ENCODE measurements at regions not wholly inside any gene's neighbourhood (a gene's known extent, or its start where the extent isn't known, plus 50 kb on each side); places are given as distances from the start of the nearest gene placed in this dataset.
"Not testable (repeated sequence)": the region's sequence is repeated elsewhere in the genome, so short reads cannot be mapped to it uniquely, and the experiment has no call there.

DNA sequence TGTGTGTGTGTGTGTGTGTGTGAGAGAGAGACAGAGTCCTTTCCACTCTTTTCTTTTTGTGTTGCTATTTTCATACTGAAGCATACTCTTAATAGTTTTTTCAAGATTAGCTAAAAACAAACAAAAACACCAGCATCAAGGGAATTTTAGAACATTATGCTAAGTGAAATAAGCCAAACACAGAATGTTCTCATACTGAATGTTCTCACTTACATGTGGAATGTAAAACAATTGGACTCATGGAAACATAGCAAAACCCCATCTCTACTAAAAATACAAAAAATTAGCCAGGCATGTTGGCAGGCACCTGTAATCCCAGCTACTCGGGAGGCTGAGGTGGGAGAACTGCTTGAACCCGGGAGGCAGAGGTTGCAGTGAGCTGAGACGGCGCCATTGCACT lies 193.4 kb downstream of the XPNPEP1 start:
- H3K27me3 ChIP-seq (replicated peaks; ENCODE audit: control insufficient read depth, insufficient read depth, low read length); H3K9ac ChIP-seq (ENCODE audit: low read length); H3K36me3 ChIP-seq (ENCODE audit: control insufficient read depth, insufficient read depth, low read length, severe bottlenecking); H3K4me3 ChIP-seq (ENCODE audit: low read length); H3K4me1 ChIP-seq (ENCODE audit: control insufficient read depth, insufficient read depth, low read length); H3K9me3 ChIP-seq (ENCODE audit: control insufficient read depth, low read length); DNase-seq (ENCODE audit: low read depth): not testable (repeated sequence)

DNA sequence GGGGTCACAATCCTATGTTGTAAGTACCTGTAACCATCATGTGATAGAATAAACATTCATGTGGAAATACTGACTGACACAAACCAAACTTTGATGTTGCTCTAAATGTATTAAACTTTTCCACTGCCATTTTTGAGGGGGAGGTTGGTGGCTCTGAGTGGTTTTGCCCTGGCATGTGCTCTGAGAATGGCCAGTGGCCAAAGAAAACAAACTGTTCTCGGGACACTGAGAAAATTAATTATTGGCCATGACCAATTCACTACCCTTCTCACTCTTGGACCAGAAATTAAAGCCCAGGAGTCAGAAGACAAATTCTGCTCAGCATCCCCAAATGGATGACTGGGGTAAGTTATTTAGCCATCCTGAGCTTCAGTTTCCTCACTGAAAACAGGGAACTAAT lies 195.9 kb downstream of the XPNPEP1 start:
- no peak for DNase-seq (ENCODE audit: low read depth)
- H3K4me1 ChIP-seq (ENCODE audit: control insufficient read depth, insufficient read depth, low read length), result no peaks in the 10 kb centered on the region
- H3K9me3 ChIP-seq (ENCODE audit: control insufficient read depth, low read length), result no peaks in the 10 kb centered on the region
- no peak overlapping the region for H3K9ac ChIP-seq (ENCODE audit: low read length)
- H3K4me3 ChIP-seq (ENCODE audit: low read length), result no peak overlapping the region
- H3K27me3 ChIP-seq (replicated peaks; ENCODE audit: control insufficient read depth, insufficient read depth, low read length), result no peaks in the 10 kb centered on the region
- H3K36me3 ChIP-seq (ENCODE audit: control insufficient read depth, insufficient read depth, low read length, severe bottlenecking), result no peaks in the 10 kb centered on the region

DNA sequence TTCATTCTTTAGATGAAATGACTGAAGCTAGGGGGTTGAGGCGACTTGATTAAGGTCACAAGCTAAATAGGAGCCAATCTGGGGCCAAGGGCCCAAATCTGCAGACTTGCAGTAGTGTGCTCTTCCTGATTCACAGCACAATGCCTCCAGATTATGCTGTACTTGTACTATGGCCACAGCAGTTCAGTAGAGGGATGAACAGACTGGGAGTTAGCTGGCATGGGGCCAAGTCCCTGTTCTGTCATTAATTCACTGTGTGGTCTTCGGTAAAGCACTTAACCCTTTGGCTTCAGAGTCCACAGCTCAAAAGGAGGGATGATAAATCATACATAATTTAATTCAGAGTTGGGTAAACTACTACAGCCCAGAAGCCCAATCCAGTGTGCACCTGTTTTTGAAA lies 196.8 kb downstream of the XPNPEP1 start:
- H3K9ac ChIP-seq (ENCODE audit: low read length), result no peak overlapping the region
- no peaks in the 10 kb centered on the region for H3K36me3 ChIP-seq (ENCODE audit: control insufficient read depth, insufficient read depth, low read length, severe bottlenecking)
- H3K9me3 ChIP-seq (ENCODE audit: control insufficient read depth, low read length), result no peaks in the 10 kb centered on the region
- H3K27me3 ChIP-seq (replicated peaks; ENCODE audit: control insufficient read depth, insufficient read depth, low read length), result no peaks in the 10 kb centered on the region
- DNase-seq (ENCODE audit: low read depth), result no peak
- H3K4me3 ChIP-seq (ENCODE audit: low read length), result no peak overlapping the region
- H3K4me1 ChIP-seq (ENCODE audit: control insufficient read depth, insufficient read depth, low read length), result no peaks in the 10 kb centered on the region

DNA sequence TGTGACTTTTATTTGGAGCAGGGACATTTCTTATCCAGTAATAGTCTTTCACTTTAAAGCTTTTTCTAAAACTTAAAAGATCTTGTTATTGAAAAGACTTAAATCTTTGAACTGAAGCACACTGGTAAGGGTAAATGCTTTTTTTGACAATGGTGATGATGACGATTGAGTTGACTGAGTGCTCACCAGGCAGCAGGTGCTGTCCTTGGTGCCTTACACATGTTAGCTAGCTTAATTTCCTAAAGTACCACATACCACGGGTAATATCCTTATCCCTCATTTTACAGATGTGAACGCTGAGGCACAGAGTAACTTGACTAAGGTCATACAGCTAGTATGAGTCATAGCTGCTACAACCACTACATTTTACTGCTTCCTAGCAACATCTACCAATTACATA lies 200.0 kb downstream of the XPNPEP1 start:
- no peak for DNase-seq (ENCODE audit: low read depth)
- H3K9ac ChIP-seq (ENCODE audit: low read length), result no peak overlapping the region
- H3K4me1 ChIP-seq (ENCODE audit: control insufficient read depth, insufficient read depth, low read length), result no peaks in the 10 kb centered on the region
- no peaks in the 10 kb centered on the region for H3K36me3 ChIP-seq (ENCODE audit: control insufficient read depth, insufficient read depth, low read length, severe bottlenecking)
- no peaks in the 10 kb centered on the region for H3K27me3 ChIP-seq (replicated peaks; ENCODE audit: control insufficient read depth, insufficient read depth, low read length)
- no peak overlapping the region for H3K4me3 ChIP-seq (ENCODE audit: low read length)
- no peaks in the 10 kb centered on the region for H3K9me3 ChIP-seq (ENCODE audit: control insufficient read depth, low read length)

DNA sequence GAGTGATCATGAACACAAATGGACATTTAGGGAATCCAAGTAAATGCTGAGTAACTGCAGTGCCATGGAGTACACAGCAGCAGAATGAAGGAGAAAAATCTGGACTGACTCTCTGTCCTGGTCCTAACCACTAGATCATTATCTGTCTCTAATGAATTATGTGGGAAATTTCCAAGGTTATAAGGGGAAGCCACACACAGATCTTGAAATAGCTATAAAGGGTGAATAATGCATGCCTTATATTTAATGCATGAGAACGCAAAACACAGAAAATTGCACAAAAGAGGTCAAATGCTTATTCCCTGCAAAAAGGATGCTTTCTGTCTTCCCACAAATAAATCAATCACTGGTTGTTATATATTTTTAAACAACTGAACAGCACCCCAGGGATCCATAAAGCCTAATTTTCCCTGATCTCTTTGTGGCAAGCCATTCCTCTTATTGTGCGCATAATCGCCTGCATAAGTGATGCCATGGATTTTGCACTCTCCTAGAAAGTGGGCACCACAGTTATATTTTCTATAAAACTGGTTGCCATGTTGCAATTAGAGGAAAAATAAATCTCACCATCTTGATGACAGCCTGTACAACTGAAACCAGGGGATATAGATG lies 201.8 kb downstream of the XPNPEP1 start:
- Histone ChIP-seq H3K4me1 (ENCODE audit: control insufficient read depth, insufficient read depth, low read length) (no peaks in the 10 kb centered on the region), H3K9ac (ENCODE audit: low read length) (no peak overlapping the region), H3K4me3 (ENCODE audit: low read length) (no peak overlapping the region), H3K36me3 (ENCODE audit: control insufficient read depth, insufficient read depth, low read length, severe bottlenecking) (no peaks in the 10 kb centered on the region), H3K27me3 (replicated peaks; ENCODE audit: control insufficient read depth, insufficient read depth, low read length) (no peaks in the 10 kb centered on the region), H3K9me3 (ENCODE audit: control insufficient read depth, low read length) (no peaks in the 10 kb centered on the region)
- no peak for DNase-seq (ENCODE audit: low read depth)

DNA sequence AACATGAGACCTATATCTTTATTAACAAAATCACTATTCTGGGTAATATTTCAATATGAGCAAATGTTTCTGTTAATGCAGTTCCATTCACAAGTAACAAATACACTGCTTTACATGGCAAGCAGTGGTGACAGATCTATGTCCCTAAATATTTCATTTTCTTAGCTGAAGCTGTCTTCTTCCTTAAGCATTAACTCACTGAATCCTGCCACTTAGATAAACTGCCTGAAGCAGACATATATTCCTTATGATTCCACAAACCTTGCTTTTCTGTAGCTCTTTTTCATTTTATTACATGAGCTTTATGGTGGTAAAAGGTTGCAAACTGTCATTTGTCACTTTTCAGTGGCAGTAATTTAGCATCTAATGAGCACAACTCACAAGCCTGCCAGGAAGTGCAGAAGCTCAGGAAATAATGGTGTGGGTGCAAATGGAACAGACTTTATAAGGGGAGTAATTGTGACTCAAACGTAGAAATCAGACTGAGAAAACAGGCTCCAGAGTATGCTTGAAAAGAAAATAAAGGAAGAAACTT lies 217.2 kb downstream of the XPNPEP1 start:
- H3K27me3 ChIP-seq (replicated peaks; ENCODE audit: control insufficient read depth, insufficient read depth, low read length), result no peaks in the 10 kb centered on the region

DNA sequence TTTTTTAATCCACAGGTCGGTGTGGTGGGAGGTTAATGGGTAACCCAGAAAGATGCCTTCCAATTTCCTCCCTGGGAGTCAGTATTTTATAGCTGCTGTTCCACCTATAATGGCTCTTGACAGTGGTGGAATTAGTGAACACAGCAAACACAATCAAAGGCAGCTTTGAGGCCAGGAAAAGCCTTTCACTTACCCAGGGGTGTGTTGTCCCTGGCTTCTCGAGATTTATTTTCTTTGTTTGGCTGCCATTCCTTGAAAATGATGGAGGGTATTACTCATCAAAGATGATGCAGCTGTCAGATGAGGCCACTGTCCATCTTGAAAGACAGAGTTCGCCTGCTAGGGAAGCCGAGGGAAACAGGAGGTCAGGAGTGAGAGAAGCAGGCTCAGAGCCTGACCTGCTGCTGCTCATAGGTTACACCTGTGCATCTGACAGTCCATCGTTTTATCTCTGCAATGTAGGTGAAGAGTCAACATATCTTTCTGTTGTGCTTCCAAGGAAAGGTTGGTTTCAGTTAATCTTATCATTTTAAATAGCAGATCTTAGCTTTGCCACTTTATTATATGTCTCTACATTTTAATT lies 221.6 kb downstream of the XPNPEP1 start:
- Histone ChIP-seq H3K27me3 (replicated peaks; ENCODE audit: control insufficient read depth, insufficient read depth, low read length) (no peaks in the 10 kb centered on the region), H3K36me3 (ENCODE audit: control insufficient read depth, insufficient read depth, low read length, severe bottlenecking) (no peaks in the 10 kb centered on the region), H3K4me3 (ENCODE audit: low read length) (no peak overlapping the region), H3K4me1 (ENCODE audit: control insufficient read depth, insufficient read depth, low read length) (no peaks in the 10 kb centered on the region), H3K9ac (ENCODE audit: low read length) (no peak overlapping the region), H3K9me3 (ENCODE audit: control insufficient read depth, low read length) (no peaks in the 10 kb centered on the region)
- no peak for DNase-seq (ENCODE audit: low read depth)

More for the DNA sequence above, 217.2 kb downstream of the XPNPEP1 start:
- no peaks in the 10 kb centered on the region for H3K4me1 ChIP-seq (ENCODE audit: control insufficient read depth, insufficient read depth, low read length)
- no peak for DNase-seq (ENCODE audit: low read depth)
- peaks cover 10% of the 10 kb centered on the region for H3K9me3 ChIP-seq (ENCODE audit: control insufficient read depth, low read length)
- no peak overlapping the region for H3K9ac ChIP-seq (ENCODE audit: low read length)
- no peak overlapping the region for H3K4me3 ChIP-seq (ENCODE audit: low read length)
- no peaks in the 10 kb centered on the region for H3K36me3 ChIP-seq (ENCODE audit: control insufficient read depth, insufficient read depth, low read length, severe bottlenecking)

DNA sequence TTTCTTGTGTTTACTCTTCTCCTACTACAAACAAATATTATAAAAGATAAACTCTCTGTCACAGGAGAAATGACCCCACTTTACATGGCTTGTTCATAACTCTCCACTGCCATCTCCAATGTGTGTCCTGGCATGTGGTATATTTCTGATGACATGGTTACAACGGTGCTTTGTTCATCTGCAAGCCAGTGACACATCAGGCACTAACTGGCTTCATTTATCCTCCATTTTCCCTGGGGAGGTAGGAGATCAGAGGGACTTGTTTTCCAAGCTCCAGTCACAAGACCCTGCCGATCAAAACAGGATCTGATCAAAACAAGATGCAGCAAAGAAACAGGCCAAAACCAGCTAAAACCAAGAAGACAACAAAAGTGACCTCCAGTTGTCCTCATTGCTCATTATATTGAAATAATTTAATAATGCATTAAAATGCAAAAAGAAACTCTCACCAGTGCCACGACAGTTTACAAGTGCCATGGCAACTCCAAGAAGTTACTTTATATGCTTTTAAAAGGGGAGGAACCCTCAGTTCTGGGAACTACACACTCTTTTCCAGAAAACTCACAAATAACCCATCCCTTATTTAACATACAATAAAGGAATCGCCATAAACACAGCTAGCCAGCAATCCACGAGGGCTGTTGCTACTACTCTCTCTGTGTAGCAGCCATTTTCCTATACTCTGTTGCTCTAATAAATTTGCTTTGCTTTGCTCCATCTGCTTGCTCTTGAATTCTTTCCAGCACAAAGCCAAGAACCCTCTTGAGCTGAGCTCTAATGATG lies 224.2 kb downstream of the XPNPEP1 start:
- Histone ChIP-seq H3K36me3 (ENCODE audit: control insufficient read depth, insufficient read depth, low read length, severe bottlenecking) (no peaks in the 10 kb centered on the region), H3K4me3 (ENCODE audit: low read length) (no peak overlapping the region), H3K9me3 (ENCODE audit: control insufficient read depth, low read length) (no peaks in the 10 kb centered on the region), H3K9ac (ENCODE audit: low read length) (no peak overlapping the region), H3K27me3 (replicated peaks; ENCODE audit: control insufficient read depth, insufficient read depth, low read length) (no peaks in the 10 kb centered on the region), H3K4me1 (ENCODE audit: control insufficient read depth, insufficient read depth, low read length) (no peaks in the 10 kb centered on the region)
- DNase-seq (ENCODE audit: low read depth), result no peak

DNA sequence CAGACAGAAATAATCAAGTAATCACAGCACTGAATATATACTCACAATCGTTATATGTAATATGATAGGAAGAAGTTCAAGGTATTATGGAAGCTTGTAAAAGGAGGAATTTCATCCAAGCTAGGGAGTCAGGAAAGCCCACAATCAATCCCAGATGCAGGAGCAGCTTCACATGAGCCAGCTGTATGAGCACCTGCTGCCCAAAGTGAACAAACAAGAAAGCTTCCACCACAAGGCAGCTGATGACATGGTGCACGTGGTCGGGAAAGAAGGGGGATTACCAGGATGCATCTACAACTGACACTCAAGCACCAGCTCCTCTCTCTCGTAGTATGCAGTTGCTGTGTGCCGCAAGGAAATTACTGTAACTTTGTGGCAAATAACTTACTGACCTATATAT lies 225.2 kb downstream of the XPNPEP1 start:
- Histone ChIP-seq H3K27me3 (replicated peaks; ENCODE audit: control insufficient read depth, insufficient read depth, low read length) (no peaks in the 10 kb centered on the region), H3K36me3 (ENCODE audit: control insufficient read depth, insufficient read depth, low read length, severe bottlenecking) (no peaks in the 10 kb centered on the region), H3K4me3 (ENCODE audit: low read length) (no peak overlapping the region), H3K4me1 (ENCODE audit: control insufficient read depth, insufficient read depth, low read length) (no peaks in the 10 kb centered on the region), H3K9ac (ENCODE audit: low read length) (no peak overlapping the region), H3K9me3 (ENCODE audit: control insufficient read depth, low read length) (no peaks in the 10 kb centered on the region)
- no peak for DNase-seq (ENCODE audit: low read depth)

DNA sequence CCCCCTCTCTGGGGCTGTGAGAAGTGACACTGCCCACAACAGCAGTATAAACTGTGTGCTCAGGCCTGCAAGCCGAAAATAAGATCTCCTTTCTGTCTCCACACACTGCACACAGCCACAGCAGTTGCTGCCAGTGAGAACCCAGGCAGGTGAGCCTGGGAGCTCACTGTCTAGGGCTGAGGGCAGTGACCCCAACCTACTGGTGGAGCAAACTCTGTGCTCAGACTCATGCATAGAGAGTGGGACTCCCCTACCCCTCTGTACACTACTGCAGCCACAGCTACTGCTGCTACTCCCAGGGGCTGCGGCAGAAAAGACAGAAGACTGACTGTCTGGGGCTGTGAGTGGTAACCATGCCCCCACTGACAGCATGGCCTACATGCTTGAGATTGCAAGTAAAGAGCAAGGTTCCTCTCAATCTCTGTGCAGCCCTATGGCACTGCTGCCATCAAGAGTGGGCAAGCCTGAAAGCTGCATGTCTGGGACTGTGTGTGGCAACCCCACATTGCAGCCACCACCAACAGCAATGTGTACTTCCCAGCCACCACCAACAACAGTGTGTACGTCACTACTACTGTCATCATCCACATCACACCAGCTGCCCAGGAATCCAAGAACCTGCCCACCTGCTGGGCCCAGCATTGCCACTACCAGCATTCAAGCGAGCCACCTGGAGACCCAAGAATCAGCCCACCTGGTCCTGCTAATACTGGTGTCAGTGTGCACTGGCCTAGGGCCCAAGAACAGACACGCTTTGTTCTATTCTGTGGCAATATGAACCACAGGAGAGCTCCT lies 226.1 kb downstream of the XPNPEP1 start:
- Histone ChIP-seq H3K9ac (ENCODE audit: low read length) (no peak overlapping the region), H3K4me3 (ENCODE audit: low read length) (no peak overlapping the region), H3K36me3 (ENCODE audit: control insufficient read depth, insufficient read depth, low read length, severe bottlenecking) (no peaks in the 10 kb centered on the region), H3K4me1 (ENCODE audit: control insufficient read depth, insufficient read depth, low read length) (no peaks in the 10 kb centered on the region), H3K27me3 (replicated peaks; ENCODE audit: control insufficient read depth, insufficient read depth, low read length) (no peaks in the 10 kb centered on the region), H3K9me3 (ENCODE audit: control insufficient read depth, low read length) (no peaks in the 10 kb centered on the region)
- DNase-seq (ENCODE audit: low read depth), result no peak

DNA sequence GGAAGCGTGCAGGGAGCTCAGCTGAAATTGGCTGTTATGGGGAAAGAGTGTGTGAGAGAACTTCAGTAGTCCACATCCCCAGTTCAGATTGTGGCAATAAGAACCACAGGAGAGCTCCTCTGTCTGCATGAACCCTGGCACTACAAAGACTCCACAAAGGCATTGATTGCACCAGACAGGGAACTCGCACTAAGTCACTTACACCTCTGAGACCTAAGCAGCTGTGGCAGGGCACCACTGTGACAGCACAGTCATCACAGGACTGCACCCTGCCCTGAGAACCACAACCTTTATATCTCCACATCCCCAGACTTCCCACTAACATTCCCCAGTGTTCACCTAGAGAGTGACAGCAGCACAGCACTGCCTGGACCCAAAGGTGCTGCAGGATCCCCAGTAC lies 226.8 kb downstream of the XPNPEP1 start:
- Histone ChIP-seq H3K4me3 (ENCODE audit: low read length) (no peak overlapping the region), H3K4me1 (ENCODE audit: control insufficient read depth, insufficient read depth, low read length) (no peaks in the 10 kb centered on the region), H3K9ac (ENCODE audit: low read length) (no peak overlapping the region), H3K36me3 (ENCODE audit: control insufficient read depth, insufficient read depth, low read length, severe bottlenecking) (no peaks in the 10 kb centered on the region), H3K27me3 (replicated peaks; ENCODE audit: control insufficient read depth, insufficient read depth, low read length) (no peaks in the 10 kb centered on the region), H3K9me3 (ENCODE audit: control insufficient read depth, low read length) (no peaks in the 10 kb centered on the region)
- no peak for DNase-seq (ENCODE audit: low read depth)

Data from adipocyte (in vitro differentiated cells).